K562 (cell line): ENCODE measurements at regions not wholly inside any gene's neighbourhood (a gene's known extent, or its start where the extent isn't known, plus 50 kb on each side); places are given as distances from the start of the nearest gene placed in this dataset.

Source experiments
- BCL6 ChIP-seq: fragments of 250-450 bp; sonication (Bioruptor Pico); IDR thresholded peaks from 2 replicates; pipeline ENCODE4 v1.4.0; 2020
- CBX1 ChIP-seq: sonication (generic); IDR thresholded peaks from 2 replicates; pipeline ENCODE4 v1.6.1; 2016; ENCODE audit warnings: antibody characterized with exemption, low read depth, mild to moderate bottlenecking
- CEBPB ChIP-seq: fragments of 450-650 bp; IDR thresholded peaks from 2 replicates; pipeline ENCODE4 v1.6.1; 2016; ENCODE audit warnings: missing genetic modification characterization, missing compliant biosample characterization
- ETV1 ChIP-seq: fragments of 450-650 bp; conservative IDR thresholded peaks from 2 replicates; pipeline ENCODE4 v1.6.1; 2016; ENCODE audit warnings: missing genetic modification characterization, control low read depth, low read depth, missing compliant biosample characterization
- HSF4 ChIP-seq: fragments of 250-450 bp; sonication (Bioruptor Pico); IDR thresholded peaks from 2 replicates; pipeline ENCODE4 v2.1.2; 2022; ENCODE audit warnings: mild to moderate bottlenecking, moderate library complexity, borderline replicate concordance
- KDM5B ChIP-seq: fragments of 200-600 bp; sonication (generic); IDR thresholded peaks from 2 replicates; pipeline ENCODE4 v1.6.1; 2012; ENCODE audit warnings: low read depth, mild to moderate bottlenecking, moderate library complexity, low read length, control low read depth, inconsistent platforms; ENCODE audit not compliant: insufficient replicate concordance
- MTF1 ChIP-seq: fragments of 250-450 bp; sonication (Bioruptor Pico); IDR thresholded peaks from 2 replicates; pipeline ENCODE4 v1.9.0; 2021; ENCODE audit warnings: moderate library complexity, mild to moderate bottlenecking, inconsistent platforms, borderline replicate concordance
- NFYB ChIP-seq: IDR thresholded peaks from 2 replicates; pipeline ENCODE4 v1.6.1; 2011; ENCODE audit warnings: mild to moderate bottlenecking, moderate library complexity; ENCODE audit not compliant: insufficient read length; ENCODE audit errors: extremely low read depth
- RHOXF2B ChIP-seq: fragments of 250-450 bp; sonication (Bioruptor Pico); conservative IDR thresholded peaks from 2 replicates; pipeline ENCODE4 v1.5.1; 2021
- TAF7 ChIP-seq: fragments of 450-650 bp; IDR thresholded peaks from 2 replicates; pipeline ENCODE4 v1.6.1; 2016; ENCODE audit warnings: missing genetic modification characterization, missing compliant biosample characterization
- U2AF2 ChIP-seq: fragments of 200-400 bp; formaldehyde crosslinking; optimal IDR thresholded peaks from 2 replicates; pipeline ENCODE3; 2017; ENCODE audit warnings: low read depth, mild to moderate bottlenecking, low read length
- XRCC4 ChIP-seq: IDR thresholded peaks from one replicate; pipeline ENCODE4 v1.6.1; 2011; ENCODE audit not compliant: insufficient read depth, insufficient read length; ENCODE audit errors: extremely low read depth
- ZC3H8 ChIP-seq: fragments of 450-650 bp; IDR thresholded peaks from 2 replicates; pipeline ENCODE4 v1.6.1; 2017
- ZFP30 ChIP-seq: fragments of 250-450 bp; sonication (Bioruptor Pico); IDR thresholded peaks from 2 replicates; pipeline ENCODE4 v1.8.0; 2022; ENCODE audit warnings: moderate library complexity, mild to moderate bottlenecking, inconsistent platforms, borderline replicate concordance
- ZNF184 ChIP-seq: sonication (generic); formaldehyde crosslinking; IDR thresholded peaks from 2 replicates; pipeline ENCODE4 v1.5.0; 2020; ENCODE audit warnings: missing genetic modification reagents
- ZNF764 ChIP-seq: fragments of 250-450 bp; sonication (Bioruptor Pico); IDR thresholded peaks from 2 replicates; pipeline ENCODE4 v1.4.0; 2020; ENCODE audit warnings: low read depth, mild to moderate bottlenecking, moderate library complexity
- TF ChIP-seq, protein P1 (sequence below): fragments of 450-650 bp; IDR thresholded peaks from 2 replicates; pipeline ENCODE4 v1.6.1; 2018; ENCODE audit warnings: mild to moderate bottlenecking, low read depth; ENCODE audit not compliant: partially characterized antibody
- TF ChIP-seq, protein P2 (sequence below): sonication (generic); formaldehyde crosslinking; IDR thresholded peaks from 2 replicates; pipeline ENCODE4 v1.8.1; 2023; ENCODE audit warnings: missing genetic modification reagents, mild to moderate bottlenecking, borderline replicate concordance
- TF ChIP-seq, protein P3 (sequence below): fragments of 250-450 bp; sonication (Bioruptor Pico); IDR thresholded peaks from 2 replicates; pipeline ENCODE4 v1.5.0; 2021; ENCODE audit warnings: mild to moderate bottlenecking, moderate library complexity
- TF ChIP-seq, protein P4 (sequence below): sonication (generic); formaldehyde crosslinking; IDR thresholded peaks from 2 replicates; pipeline ENCODE4 v1.9.0; 2022; ENCODE audit warnings: mild to moderate bottlenecking, missing genetic modification reagents

DNA sequence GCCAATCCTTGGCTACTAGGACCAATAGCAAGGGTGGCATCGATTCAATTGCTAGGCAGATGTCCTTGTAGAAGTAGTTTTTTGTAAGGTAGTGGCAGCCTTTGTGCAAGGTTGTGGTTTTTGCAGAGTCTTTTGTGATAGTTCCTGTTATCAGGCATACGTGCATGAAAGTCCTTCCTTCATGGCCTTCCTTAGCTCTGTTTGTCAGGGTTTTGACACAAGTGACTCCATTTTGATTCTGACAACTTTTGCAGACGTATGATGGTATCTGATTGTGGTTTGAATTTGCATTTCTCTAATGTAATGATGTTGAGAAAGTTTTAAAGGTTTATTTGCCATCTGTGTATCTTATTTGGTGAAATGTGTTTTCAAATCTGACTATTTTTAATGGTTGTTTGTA, 71.8 kb upstream of the SYPL1 start (continued):
- TF ChIP-seq, protein P1, sequence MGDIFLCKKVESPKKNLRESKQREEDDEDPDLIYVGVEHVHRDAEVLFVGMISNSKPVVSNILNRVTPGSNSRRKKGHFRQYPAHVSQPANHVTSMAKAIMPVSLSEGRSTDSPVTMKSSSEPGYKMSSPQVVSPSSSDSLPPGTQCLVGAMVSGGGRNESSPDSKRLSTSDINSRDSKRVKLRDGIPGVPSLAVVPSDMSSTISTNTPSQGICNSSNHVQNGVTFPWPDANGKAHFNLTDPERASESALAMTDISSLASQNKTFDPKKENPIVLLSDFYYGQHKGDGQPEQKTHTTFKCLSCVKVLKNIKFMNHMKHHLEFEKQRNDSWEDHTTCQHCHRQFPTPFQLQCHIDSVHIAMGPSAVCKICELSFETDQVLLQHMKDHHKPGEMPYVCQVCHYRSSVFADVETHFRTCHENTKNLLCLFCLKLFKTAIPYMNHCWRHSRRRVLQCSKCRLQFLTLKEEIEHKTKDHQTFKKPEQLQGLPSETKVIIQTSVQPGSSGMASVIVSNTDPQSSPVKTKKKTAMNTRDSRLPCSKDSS: no peak
- peak; percentile 50; the same call in 1 of the 2 replicates for TF ChIP-seq HSF4 (CRISPR knock-in tag)
- TF ChIP-seq ZC3H8: no peak
- no peak for TF ChIP-seq BCL6 (CRISPR knock-in tag)
- TF ChIP-seq CEBPB (tag): no peak
- no peak for TF ChIP-seq ZFP30 (CRISPR knock-in tag)
- TF ChIP-seq, protein P2, sequence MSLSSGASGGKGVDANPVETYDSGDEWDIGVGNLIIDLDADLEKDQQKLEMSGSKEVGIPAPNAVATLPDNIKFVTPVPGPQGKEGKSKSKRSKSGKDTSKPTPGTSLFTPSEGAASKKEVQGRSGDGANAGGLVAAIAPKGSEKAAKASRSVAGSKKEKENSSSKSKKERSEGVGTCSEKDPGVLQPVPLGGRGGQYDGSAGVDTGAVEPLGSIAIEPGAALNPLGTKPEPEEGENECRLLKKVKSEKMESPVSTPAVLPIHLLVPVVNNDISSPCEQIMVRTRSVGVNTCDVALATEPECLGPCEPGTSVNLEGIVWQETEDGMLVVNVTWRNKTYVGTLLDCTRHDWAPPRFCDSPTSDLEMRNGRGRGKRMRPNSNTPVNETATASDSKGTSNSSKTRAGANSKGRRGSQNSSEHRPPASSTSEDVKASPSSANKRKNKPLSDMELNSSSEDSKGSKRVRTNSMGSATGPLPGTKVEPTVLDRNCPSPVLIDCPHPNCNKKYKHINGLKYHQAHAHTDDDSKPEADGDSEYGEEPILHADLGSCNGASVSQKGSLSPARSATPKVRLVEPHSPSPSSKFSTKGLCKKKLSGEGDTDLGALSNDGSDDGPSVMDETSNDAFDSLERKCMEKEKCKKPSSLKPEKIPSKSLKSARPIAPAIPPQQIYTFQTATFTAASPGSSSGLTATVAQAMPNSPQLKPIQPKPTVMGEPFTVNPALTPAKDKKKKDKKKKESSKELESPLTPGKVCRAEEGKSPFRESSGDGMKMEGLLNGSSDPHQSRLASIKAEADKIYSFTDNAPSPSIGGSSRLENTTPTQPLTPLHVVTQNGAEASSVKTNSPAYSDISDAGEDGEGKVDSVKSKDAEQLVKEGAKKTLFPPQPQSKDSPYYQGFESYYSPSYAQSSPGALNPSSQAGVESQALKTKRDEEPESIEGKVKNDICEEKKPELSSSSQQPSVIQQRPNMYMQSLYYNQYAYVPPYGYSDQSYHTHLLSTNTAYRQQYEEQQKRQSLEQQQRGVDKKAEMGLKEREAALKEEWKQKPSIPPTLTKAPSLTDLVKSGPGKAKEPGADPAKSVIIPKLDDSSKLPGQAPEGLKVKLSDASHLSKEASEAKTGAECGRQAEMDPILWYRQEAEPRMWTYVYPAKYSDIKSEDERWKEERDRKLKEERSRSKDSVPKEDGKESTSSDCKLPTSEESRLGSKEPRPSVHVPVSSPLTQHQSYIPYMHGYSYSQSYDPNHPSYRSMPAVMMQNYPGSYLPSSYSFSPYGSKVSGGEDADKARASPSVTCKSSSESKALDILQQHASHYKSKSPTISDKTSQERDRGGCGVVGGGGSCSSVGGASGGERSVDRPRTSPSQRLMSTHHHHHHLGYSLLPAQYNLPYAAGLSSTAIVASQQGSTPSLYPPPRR (CRISPR knock-in tag): no peak
- TF ChIP-seq ZNF764 (CRISPR knock-in tag): no peak
- TF ChIP-seq ZNF184: no peak
- TF ChIP-seq, protein P3, sequence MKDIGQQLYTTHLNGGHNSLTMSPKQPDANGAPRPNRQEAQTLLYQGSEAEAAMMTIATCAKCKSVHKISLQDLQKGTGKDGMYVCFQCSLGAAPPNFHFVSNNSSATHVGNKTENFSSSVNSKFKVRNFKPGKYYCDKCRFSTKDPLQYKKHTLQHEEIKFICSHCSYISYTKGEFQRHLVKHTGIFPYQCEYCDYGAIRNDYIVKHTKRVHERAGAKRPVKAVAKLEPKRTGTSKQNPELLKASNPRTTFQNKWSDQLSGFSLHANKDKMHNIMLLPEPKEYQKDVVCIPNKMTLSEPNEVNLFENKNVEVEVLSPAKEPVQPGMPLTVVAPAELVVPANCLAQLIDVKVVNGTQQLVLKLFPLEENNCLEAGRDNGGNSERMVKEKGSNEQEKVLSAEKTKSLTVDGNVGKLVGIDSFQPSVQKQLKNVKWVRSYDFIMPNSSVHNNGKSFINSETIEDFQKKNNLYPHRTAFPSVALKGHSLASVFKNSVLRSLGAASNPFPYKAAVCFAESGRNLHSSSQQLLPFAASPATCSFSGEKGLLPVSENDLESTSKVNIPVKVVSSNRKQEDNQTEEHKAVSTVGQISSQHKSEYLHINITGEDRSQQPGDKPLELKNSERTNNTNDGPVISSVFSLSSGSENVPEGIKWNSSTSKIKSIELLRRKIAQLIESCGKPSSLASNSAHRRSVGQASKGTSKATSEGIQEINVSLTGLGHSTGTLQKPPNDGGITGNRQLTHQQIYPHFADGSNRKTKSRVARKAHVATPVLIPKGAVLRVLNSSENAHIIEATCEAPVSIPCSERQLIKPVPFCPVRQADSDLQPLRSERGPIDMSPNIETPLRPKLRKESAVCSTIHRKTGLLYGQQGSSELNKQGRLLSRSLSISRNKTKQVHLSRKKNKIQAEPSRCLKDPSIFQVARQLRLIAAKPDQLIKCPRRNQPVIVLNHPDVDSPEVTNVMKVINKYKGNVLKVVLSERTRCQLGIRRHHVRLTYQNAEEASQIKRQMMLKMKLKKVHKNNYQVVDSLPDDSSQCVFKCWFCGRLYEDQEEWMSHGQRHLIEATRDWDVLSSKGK (CRISPR knock-in tag): no peak
- TF ChIP-seq CBX1: no peak
- TF ChIP-seq U2AF2: no peak
- TF ChIP-seq NFYB: no peak
- no peak for TF ChIP-seq KDM5B
- no peak for TF ChIP-seq XRCC4
- no peak for TF ChIP-seq ETV1
- TF ChIP-seq, protein P4, sequence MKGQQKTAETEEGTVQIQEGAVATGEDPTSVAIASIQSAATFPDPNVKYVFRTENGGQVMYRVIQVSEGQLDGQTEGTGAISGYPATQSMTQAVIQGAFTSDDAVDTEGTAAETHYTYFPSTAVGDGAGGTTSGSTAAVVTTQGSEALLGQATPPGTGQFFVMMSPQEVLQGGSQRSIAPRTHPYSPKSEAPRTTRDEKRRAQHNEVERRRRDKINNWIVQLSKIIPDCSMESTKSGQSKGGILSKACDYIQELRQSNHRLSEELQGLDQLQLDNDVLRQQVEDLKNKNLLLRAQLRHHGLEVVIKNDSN (CRISPR knock-in tag): no peak
- peak; percentile 69 for TF ChIP-seq TAF7 (tag)
- no peak for TF ChIP-seq MTF1 (CRISPR knock-in tag)
- TF ChIP-seq RHOXF2B (CRISPR knock-in tag): no peak
